Left renal pelvis (tissue), 4 donors: ENCODE measurements at regions not wholly inside any gene's neighbourhood (a gene's known extent, or its start where the extent isn't known, plus 50 kb on each side); places are given as distances from the start of the nearest gene placed in this dataset.
A peak's percentile ranks its signal among the peaks of the same experiment; 100 is the strongest.
"Not testable (repeated sequence)": the region's sequence is repeated elsewhere in the genome, so short reads cannot be mapped to it uniquely, and the experiment has no call there.

ENCODE experiments used
- DNase-seq, 4 donors: peaks; one replicate each; pipeline ENCODE4 v3.0.0-alpha.2; 2013; ENCODE audit warnings: low read depth in 4 of 4, low spot score in 3 of 4

GRCh38 chr7:10484767-10485166 is 488.9 kb upstream of the PHF14 start:
- no peak for DNase-seq

GRCh38 chr7:10501206-10501884 is 472.3 kb upstream of the PHF14 start:
- not testable (repeated sequence) for DNase-seq

- no peak for DNase-seq
Measured at GRCh38 chr7:10507032-10507431, 466.6 kb upstream of the PHF14 start.

- no peak for DNase-seq
Measured at GRCh38 chr7:10521306-10521705, 452.4 kb upstream of the PHF14 start.

- not testable (repeated sequence) for DNase-seq
Measured at GRCh38 chr7:10533429-10533828, 440.2 kb upstream of the PHF14 start.

- no peak for DNase-seq
Measured at GRCh38 chr7:10536561-10536960, 437.1 kb upstream of the PHF14 start.

- DNase-seq, result no peak
Measured at GRCh38 chr7:10537764-10538163, 435.9 kb upstream of the PHF14 start.

- DNase-seq, result no peak
Measured at GRCh38 chr7:10557375-10557774, 416.3 kb upstream of the PHF14 start.

- DNase-seq, result no peak
Measured at GRCh38 chr7:10560497-10560896, 413.2 kb upstream of the PHF14 start.

GRCh38 chr7:10568891-10569290 is 404.8 kb upstream of the PHF14 start:
- DNase-seq, result no peak

GRCh38 chr7:10571759-10572158 is 401.9 kb upstream of the PHF14 start:
- no peak for DNase-seq

GRCh38 chr7:10577866-10578374 is 395.8 kb upstream of the PHF14 start:
- no peak for DNase-seq

- no peak for DNase-seq
Measured at GRCh38 chr7:10579561-10579960, 394.1 kb upstream of the PHF14 start.

GRCh38 chr7:10584886-10585285 is 388.8 kb upstream of the PHF14 start:
- DNase-seq, result peak in 3 of 4 donors; percentile 10 to 31 (median 29)

GRCh38 chr7:10588084-10588483 is 385.6 kb upstream of the PHF14 start:
- DNase-seq, result no peak

GRCh38 chr7:10592604-10593003 is 381.1 kb upstream of the PHF14 start:
- no peak for DNase-seq

GRCh38 chr7:10593080-10593479 is 380.6 kb upstream of the PHF14 start:
- no peak for DNase-seq

- DNase-seq, result no peak
Measured at GRCh38 chr7:10596827-10597226, 376.8 kb upstream of the PHF14 start.

GRCh38 chr7:10604128-10604527 is 369.5 kb upstream of the PHF14 start:
- DNase-seq, result no peak

- DNase-seq, result no peak
Measured at GRCh38 chr7:10612950-10613349, 360.7 kb upstream of the PHF14 start.

- DNase-seq, result no peak
Measured at GRCh38 chr7:10618953-10619352, 354.7 kb upstream of the PHF14 start.

GRCh38 chr7:10632712-10633111 is 341.0 kb upstream of the PHF14 start:
- DNase-seq, result no peak

- DNase-seq, result no peak
Measured at GRCh38 chr7:10634239-10634638, 339.4 kb upstream of the PHF14 start.
